H9 (cell line): ENCODE measurements at regions not wholly inside any gene's neighbourhood (a gene's known extent, or its start where the extent isn't known, plus 50 kb on each side); places are given as distances from the start of the nearest gene placed in this dataset.

Experiments
- DNase-seq: peaks from one replicate; pipeline ENCODE4 v3.0.0-alpha.2; 2017
- H2AFZ ChIP-seq: one replicate; pipeline ENCODE4 v1.6.1; 2013; ENCODE audit warnings: mild to moderate bottlenecking, low read length, control low read depth, moderate library complexity
- H2AK5ac ChIP-seq: 2 replicates; pipeline ENCODE4 v1.6.1; 2013; ENCODE audit warnings: low read length, control low read depth, mixed read lengths; ENCODE audit not compliant: insufficient read length
- H2BK120ac ChIP-seq: one replicate; pipeline ENCODE4 v1.6.1; 2013; ENCODE audit warnings: low read depth, mild to moderate bottlenecking, low read length, control low read depth, inconsistent platforms; ENCODE audit not compliant: poor library complexity, severe bottlenecking
- H2BK12ac ChIP-seq: 2 replicates; pipeline ENCODE4 v1.6.1; 2013; ENCODE audit warnings: low read length, control low read depth, mixed read lengths, low read depth; ENCODE audit not compliant: insufficient read length
- H2BK15ac ChIP-seq: 2 replicates; pipeline ENCODE4 v1.6.1; 2013; ENCODE audit warnings: low read depth, low read length, control low read depth
- H2BK20ac ChIP-seq: one replicate; pipeline ENCODE4 v1.6.1; 2013; ENCODE audit warnings: low read depth, mild to moderate bottlenecking, low read length, control low read depth, inconsistent platforms; ENCODE audit not compliant: poor library complexity, severe bottlenecking
- H2BK5ac ChIP-seq: 2 replicates; pipeline ENCODE4 v1.6.1; 2013; ENCODE audit warnings: low read length, control low read depth, mixed read lengths; ENCODE audit not compliant: insufficient read length
- H3K14ac ChIP-seq: 2 replicates; pipeline ENCODE4 v1.6.1; 2013; ENCODE audit warnings: low read length, control low read depth; ENCODE audit not compliant: insufficient read depth
- H3K18ac ChIP-seq: 2 replicates; pipeline ENCODE4 v1.6.1; 2013; ENCODE audit warnings: low read depth, mild to moderate bottlenecking, mixed read lengths, low read length, control low read depth; ENCODE audit not compliant: insufficient read length
- H3K23ac ChIP-seq: 2 replicates; pipeline ENCODE4 v1.6.1; 2013; ENCODE audit warnings: low read length, control low read depth, mixed read lengths, low read depth; ENCODE audit not compliant: insufficient read length
- H3K23me2 ChIP-seq: 2 replicates; pipeline ENCODE4 v1.6.1; 2013; ENCODE audit warnings: low read depth, mild to moderate bottlenecking, mixed read lengths, low read length, control low read depth; ENCODE audit not compliant: insufficient read length, poor library complexity, severe bottlenecking
- H3K27ac ChIP-seq: 2 replicates; pipeline ENCODE4 v1.5.1; 2013; ENCODE audit warnings: low read length, control low read depth, mixed read lengths, low read depth; ENCODE audit not compliant: insufficient read length
- H3K27me3 ChIP-seq: 2 replicates; pipeline ENCODE4 v1.6.1; 2013; ENCODE audit warnings: low read length, control low read depth, inconsistent platforms; ENCODE audit not compliant: insufficient read depth
- H3K4ac ChIP-seq: 2 replicates; pipeline ENCODE4 v1.6.1; 2013; ENCODE audit warnings: low read depth, mild to moderate bottlenecking, control low read depth, inconsistent platforms, low read length, moderate library complexity
- H3K4me1 ChIP-seq: 2 replicates; pipeline ENCODE4 v1.6.1; 2013; ENCODE audit warnings: low read length, control low read depth, inconsistent platforms; ENCODE audit not compliant: insufficient read depth
- H3K4me2 ChIP-seq: 2 replicates; pipeline ENCODE4 v1.6.1; 2013; ENCODE audit warnings: low read length, control low read depth, mixed read lengths; ENCODE audit not compliant: insufficient read length, insufficient read depth
- H3K56ac ChIP-seq: 2 replicates; pipeline ENCODE4 v1.6.1; 2013; ENCODE audit warnings: low read depth, mild to moderate bottlenecking, mixed read lengths, low read length, control low read depth; ENCODE audit not compliant: insufficient read length
- H3K79me1 ChIP-seq: 2 replicates; pipeline ENCODE4 v1.6.1; 2013; ENCODE audit warnings: low read depth, mild to moderate bottlenecking, moderate library complexity, low read length, control low read depth, inconsistent platforms; ENCODE audit not compliant: insufficient read depth, poor library complexity, severe bottlenecking
- H3K79me2 ChIP-seq: 2 replicates; pipeline ENCODE4 v1.6.1; 2013; ENCODE audit warnings: low read length, control low read depth, inconsistent platforms; ENCODE audit not compliant: insufficient read depth
- H3K9ac ChIP-seq: 2 replicates; pipeline ENCODE4 v1.6.1; 2013; ENCODE audit warnings: low read length, control low read depth, mixed read lengths; ENCODE audit not compliant: insufficient read length; ENCODE audit errors: extremely low read depth
- H3K9me3 ChIP-seq: one replicate; pipeline ENCODE4 v1.6.1; 2013; ENCODE audit warnings: low read depth, low read length, inconsistent platforms; ENCODE audit not compliant: control insufficient read depth
- H3T11ph ChIP-seq: one replicate; pipeline ENCODE4 v1.6.1; 2013; ENCODE audit warnings: mild to moderate bottlenecking, low read length, control low read depth, inconsistent platforms
- H4K20me1 ChIP-seq: one replicate; pipeline ENCODE4 v1.6.1; 2013; ENCODE audit not compliant: control insufficient read depth, insufficient read length, insufficient read depth
- H4K5ac ChIP-seq: 2 replicates; pipeline ENCODE4 v1.6.1; 2013; ENCODE audit warnings: low read depth, mild to moderate bottlenecking, mixed read lengths, low read length, control low read depth; ENCODE audit not compliant: insufficient read length
- H4K8ac ChIP-seq: replicated peaks from 2 replicates; pipeline ENCODE4 v1.6.1; 2013; ENCODE audit warnings: low read length, control low read depth, mixed read lengths, low read depth; ENCODE audit not compliant: insufficient read length
- H4K91ac ChIP-seq: 2 replicates; pipeline ENCODE4 v1.6.1; 2013; ENCODE audit warnings: low read depth, mild to moderate bottlenecking, moderate library complexity, mixed read lengths, low read length, control low read depth; ENCODE audit not compliant: insufficient read length
- H3K27ac Mint-ChIP-seq, 3 experiments: 2 replicates in 2 of 3; 3 replicates in 1 of 3; pipeline ENCODE4 v1.8.0; 2020 to 2021; ENCODE audit warnings: mixed read lengths in 3 of 3, mild to moderate bottlenecking in 1 of 3, moderate library complexity in 1 of 3
- H3K27me3 Mint-ChIP-seq: 2 replicates; pipeline ENCODE4 v1.8.0; 2021; ENCODE audit warnings: low read depth, mild to moderate bottlenecking, moderate library complexity, mixed read lengths
- H3K36me3 Mint-ChIP-seq, 3 experiments: 2 replicates in 2 of 3; 3 replicates in 1 of 3; pipeline ENCODE4 v1.8.0; 2020 to 2021; ENCODE audit warnings: low read depth in 3 of 3, mixed read lengths in 3 of 3; ENCODE audit not compliant: insufficient read depth in 1 of 3
- H3K4me1 Mint-ChIP-seq, 2 experiments: 2 replicates each; pipeline ENCODE4 v1.8.0; 2020; ENCODE audit warnings: mixed read lengths in 2 of 2
- H3K4me3 Mint-ChIP-seq, 2 experiments: 2 replicates in 1 of 2; 3 replicates in 1 of 2; pipeline ENCODE4 v1.8.0; 2020 to 2021; ENCODE audit warnings: mild to moderate bottlenecking in 2 of 2, mixed read lengths in 2 of 2, moderate library complexity in 1 of 2
- H3K9me3 Mint-ChIP-seq, 2 experiments: 2 replicates in 1 of 2; 3 replicates in 1 of 2; pipeline ENCODE4 v1.8.0; 2020; ENCODE audit warnings: mild to moderate bottlenecking in 2 of 2, mixed read lengths in 2 of 2, moderate library complexity in 1 of 2
- CTCF ChIP-seq: fragments of 200-600 bp; sonication (generic); conservative IDR thresholded peaks from 3 replicates; pipeline ENCODE4 v1.8.0; 2021; ENCODE audit warnings: antibody characterized with exemption, mild to moderate bottlenecking
- WGBS: extraction: QIAGEN DNeasy Blood & Tissue Kit; methylation state at CpG from one replicate; pipeline ENCODE4 v1.1.7; 2013; ENCODE audit warnings: missing lambda C conversion rate, low lambda C conversion rate, mixed read lengths; ENCODE audit not compliant: insufficient read length; ENCODE audit errors: extremely low coverage; 5-methylcytosine and 5-hydroxymethylcytosine counted together

- no peak overlapping the region for H3K23ac ChIP-seq
- H3K9me3 Mint-ChIP-seq: peaks cover 0 to 3% of the 10 kb centered on the region in 2 experiments; a peak in 2 of 5 replicates
- H3K27me3 ChIP-seq: no peaks in the 10 kb centered on the region
- peaks cover 2% of the 10 kb centered on the region; the same call in 1 of the 2 replicates for H3K27me3 Mint-ChIP-seq
- no peak overlapping the region for H3K56ac ChIP-seq
- H3T11ph ChIP-seq: no peak overlapping the region
- no peaks in the 10 kb centered on the region for H3K23me2 ChIP-seq
- no peak overlapping the region for H2AFZ ChIP-seq
- no peak overlapping the region for H3K27ac ChIP-seq
- no peak overlapping the region for H3K14ac ChIP-seq
- no peak overlapping the region for H2BK120ac ChIP-seq
- H3K9ac ChIP-seq: no peak overlapping the region
- H3K79me2 ChIP-seq: no peaks in the 10 kb centered on the region
- H2BK15ac ChIP-seq: no peak overlapping the region
- no peak overlapping the region for H3K4me2 ChIP-seq
- H3K9me3 ChIP-seq: no peaks in the 10 kb centered on the region
- H3K36me3 Mint-ChIP-seq: 0 out of 7 replicates have a peak, but pooled peaks cover 0 to 3% (median 2%) of the 10 kb centered on the region in 3 experiments
- peaks cover 12 to 18% of the 10 kb centered on the region in 2 experiments for H3K4me1 Mint-ChIP-seq
- no peak overlapping the region for H3K4me3 Mint-ChIP-seq
- H4K20me1 ChIP-seq: no peaks in the 10 kb centered on the region
- H4K91ac ChIP-seq: no peak overlapping the region
- no peak overlapping the region; a peak in 1 of 7 replicates for H3K27ac Mint-ChIP-seq
- H2BK5ac ChIP-seq: no peak overlapping the region
- DNase-seq: no peak
- H2AK5ac ChIP-seq: no peak overlapping the region
- WGBS: no CpG with 5 or more reads among the region's 2 CpGs
- TF ChIP-seq CTCF: no peak
- H3K18ac ChIP-seq: no peak overlapping the region
- H3K4ac ChIP-seq: no peak overlapping the region
- no peak overlapping the region for H4K8ac ChIP-seq
- H2BK12ac ChIP-seq: no peak overlapping the region
- no peak overlapping the region for H2BK20ac ChIP-seq
- no peak overlapping the region for H4K5ac ChIP-seq
- no peaks in the 10 kb centered on the region for H3K79me1 ChIP-seq
- no peaks in the 10 kb centered on the region; the same call in 1 of the 2 replicates for H3K4me1 ChIP-seq
These were observed 113.1 kb upstream of the FOXG1 start for GRCh38 chr14:28653521-28653920.
